Stimulated activated naive B cell treated with anti-CD40 and anti-IgM and Interleukin-4, amounts not matched to agents 10 μg/mL and 1 μg/mL and 100 μg/mL, for 72 hours (primary cell): ENCODE measurements at regions not wholly inside any gene's neighbourhood (a gene's known extent, or its start where the extent isn't known, plus 50 kb on each side); places are given as distances from the start of the nearest gene placed in this dataset.
"Not testable (repeated sequence)": the region's sequence is repeated elsewhere in the genome, so short reads cannot be mapped to it uniquely, and the experiment has no call there.

ENCODE experiments used
- ATAC-seq, 2 donors: fragments of 150-1000 bp; cut with Tn5 transposase; replicated peaks; 2 replicates each; pipeline ENCODE4 v1.10.0; 2021; ENCODE audit warnings: moderate library complexity in 1 of 2
- DNase-seq: peaks from one replicate; pipeline ENCODE4 v3.0.0; 2021
- H3K27ac Mint-ChIP-seq: one replicate; pipeline ENCODE4 v1.8.0; 2022; ENCODE audit warnings: mild to moderate bottlenecking, mixed read lengths
- H3K27me3 Mint-ChIP-seq, 2 donors: one replicate each; pipeline ENCODE4 v1.8.0; 2022; ENCODE audit warnings: mixed read lengths in 2 of 2
- H3K36me3 Mint-ChIP-seq, 2 donors: one replicate each; pipeline ENCODE4 v1.8.0; 2022; ENCODE audit warnings: mixed read lengths in 2 of 2, mild to moderate bottlenecking in 1 of 2
- H3K4me1 Mint-ChIP-seq, 2 donors: one replicate each; pipeline ENCODE4 v1.8.0; 2022; ENCODE audit warnings: mixed read lengths in 2 of 2, mild to moderate bottlenecking in 1 of 2
- H3K4me3 Mint-ChIP-seq, 2 donors: one replicate each; pipeline ENCODE4 v1.8.0; 2022; ENCODE audit warnings: mild to moderate bottlenecking in 2 of 2, mixed read lengths in 2 of 2, moderate library complexity in 1 of 2
- H3K9me3 Mint-ChIP-seq, 2 donors: one replicate each; pipeline ENCODE4 v1.8.0; 2022; ENCODE audit warnings: mixed read lengths in 2 of 2, mild to moderate bottlenecking in 1 of 2

DNA sequence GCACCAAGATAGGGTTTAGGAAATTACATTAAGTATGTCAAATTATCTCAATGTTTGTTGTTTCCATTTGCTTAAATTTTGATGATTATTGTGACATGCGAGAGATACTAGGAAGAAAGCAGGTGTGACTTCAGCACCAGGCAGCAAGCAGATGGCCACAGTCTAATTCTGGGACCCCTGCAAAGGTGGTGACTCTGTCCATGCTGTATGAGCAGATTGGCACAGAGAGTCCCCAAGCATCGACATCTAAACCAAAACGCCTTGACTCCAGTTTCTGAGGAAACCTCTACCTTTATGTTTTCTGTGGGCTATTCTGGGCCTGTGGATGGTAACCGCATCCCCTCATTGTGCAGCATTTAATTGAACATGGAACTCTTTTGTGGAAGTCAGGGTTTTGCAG is 670.1 kb upstream of the TMEM132C start:
- Mint-ChIP-seq H3K4me3 (no peak overlapping the region), H3K9me3 (peaks cover 3% of the 10 kb centered on the region in 2 donors), H3K4me1 (no peaks in the 10 kb centered on the region), H3K27ac (no peak overlapping the region), H3K36me3 (no peaks in the 10 kb centered on the region), H3K27me3 (no peaks in the 10 kb centered on the region)
- ATAC-seq = no peak
- no peak for DNase-seq

DNA sequence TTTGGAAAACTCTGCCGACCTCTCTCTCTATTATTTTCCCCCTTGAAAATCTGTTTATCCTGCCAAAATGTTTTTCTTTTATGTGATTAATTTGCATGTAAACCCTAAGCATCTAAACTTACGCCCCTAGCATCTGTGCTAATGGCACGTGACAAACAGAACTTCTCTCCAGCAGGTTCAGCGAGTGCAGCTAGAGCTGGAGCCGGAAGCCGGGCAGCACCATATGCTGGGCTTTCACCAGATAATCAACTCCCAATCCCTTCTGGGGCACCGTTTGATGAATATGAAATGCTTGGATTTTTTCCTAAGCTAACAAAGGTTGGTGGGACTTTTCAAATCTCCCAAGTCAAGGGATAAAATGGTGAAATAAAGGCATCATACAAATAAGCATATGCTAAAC is 667.5 kb upstream of the TMEM132C start:
- DNase-seq (no peak), ATAC-seq (no peak)
- Mint-ChIP-seq H3K36me3 (no peaks in the 10 kb centered on the region), H3K9me3 (peaks cover 1 to 3% of the 10 kb centered on the region in 2 donors), H3K27ac (no peak overlapping the region), H3K27me3 (no peaks in the 10 kb centered on the region), H3K4me3 (no peak overlapping the region), H3K4me1 (no peaks in the 10 kb centered on the region)

DNA sequence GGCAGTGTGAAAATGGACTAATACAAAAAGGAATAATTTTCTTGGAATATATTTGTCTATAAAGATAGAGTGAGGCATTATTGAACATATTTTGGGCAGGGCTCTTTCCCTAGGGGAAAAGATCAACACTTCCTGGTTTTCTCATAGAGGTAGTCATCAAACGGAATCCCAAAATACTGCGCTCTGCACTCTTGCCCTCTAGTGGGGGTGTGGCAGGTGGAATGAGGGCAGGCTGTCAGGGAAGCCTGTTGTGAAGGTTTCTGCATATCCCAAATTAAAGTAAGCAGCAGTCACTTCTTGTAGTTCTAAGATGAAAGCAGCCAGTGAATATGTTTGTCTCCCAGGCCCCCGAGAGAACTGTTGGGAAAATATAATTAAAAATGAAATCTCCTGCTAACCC is 666.8 kb upstream of the TMEM132C start:
- Mint-ChIP-seq H3K27ac (no peak overlapping the region), H3K36me3 (no peaks in the 10 kb centered on the region), H3K4me3 (no peak overlapping the region), H3K4me1 (no peaks in the 10 kb centered on the region), H3K9me3 (peaks cover 1 to 3% of the 10 kb centered on the region in 2 donors), H3K27me3 (no peaks in the 10 kb centered on the region)
- no peak for DNase-seq
- ATAC-seq = no peak

DNA sequence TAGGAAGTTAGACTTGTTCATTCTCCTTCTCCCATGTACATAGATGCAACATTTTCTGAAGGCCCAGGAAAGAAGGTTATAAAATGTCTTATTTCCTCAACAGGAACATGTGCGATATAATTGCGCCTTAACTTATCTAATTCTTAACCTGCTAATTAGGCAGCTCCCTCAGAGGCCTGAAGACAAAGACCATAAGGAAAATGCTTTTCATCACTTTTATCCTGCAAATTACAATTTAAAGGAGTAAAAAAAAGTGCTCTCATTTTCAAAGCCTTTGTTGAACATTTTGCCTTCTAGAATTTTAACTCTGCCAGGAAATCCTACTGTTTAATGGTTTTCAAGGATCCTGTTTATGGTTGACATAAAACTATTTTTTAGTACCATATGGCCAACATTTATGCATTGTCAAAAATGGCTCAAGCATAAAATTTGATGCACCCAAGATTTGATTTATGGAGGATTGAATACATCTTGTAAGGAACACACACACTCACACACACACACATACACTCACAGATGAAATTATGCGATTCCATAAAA is 660.4 kb upstream of the TMEM132C start:
- H3K27ac Mint-ChIP-seq = no peak overlapping the region
- H3K9me3 Mint-ChIP-seq = peaks cover 1 to 3% of the 10 kb centered on the region in 2 donors
- H3K4me1 Mint-ChIP-seq = no peaks in the 10 kb centered on the region
- ATAC-seq (no peak), DNase-seq (no peak)
- no peaks in the 10 kb centered on the region for H3K27me3 Mint-ChIP-seq
- no peaks in the 10 kb centered on the region for H3K36me3 Mint-ChIP-seq
- H3K4me3 Mint-ChIP-seq = no peak overlapping the region

DNA sequence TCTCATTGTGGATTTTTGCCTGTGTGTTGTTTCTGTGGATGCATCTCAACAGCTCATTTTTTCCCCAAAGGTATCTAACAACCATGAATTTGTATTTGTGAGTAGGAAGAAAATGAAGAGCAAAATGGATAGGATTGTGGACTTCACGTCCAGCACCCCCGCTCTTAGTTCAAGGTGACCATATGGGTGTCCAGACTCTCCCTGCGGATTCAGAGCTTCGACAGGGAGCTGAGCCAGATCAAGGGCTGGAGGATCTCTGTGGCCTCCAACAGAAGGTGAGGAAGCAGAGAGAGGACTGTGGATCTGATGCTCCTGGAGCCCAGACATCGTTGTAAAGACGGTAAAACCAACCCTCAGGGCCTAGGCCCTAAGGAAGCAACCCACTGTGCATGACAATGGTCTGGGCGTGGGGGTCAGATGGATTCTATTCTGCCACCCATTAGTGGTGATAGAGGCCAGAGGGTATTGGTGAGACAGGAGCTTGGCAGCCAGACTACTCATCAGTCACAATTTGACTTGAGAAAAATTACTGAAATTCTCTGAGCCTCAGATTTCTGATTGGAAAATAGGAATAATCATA is 659.7 kb upstream of the TMEM132C start:
- Mint-ChIP-seq H3K9me3 (peaks cover 0 to 3% of the 10 kb centered on the region in 2 donors), H3K4me3 (no peak overlapping the region), H3K27me3 (no peaks in the 10 kb centered on the region), H3K27ac (no peak overlapping the region), H3K36me3 (no peaks in the 10 kb centered on the region), H3K4me1 (no peaks in the 10 kb centered on the region)
- DNase-seq (no peak), ATAC-seq (no peak)

DNA sequence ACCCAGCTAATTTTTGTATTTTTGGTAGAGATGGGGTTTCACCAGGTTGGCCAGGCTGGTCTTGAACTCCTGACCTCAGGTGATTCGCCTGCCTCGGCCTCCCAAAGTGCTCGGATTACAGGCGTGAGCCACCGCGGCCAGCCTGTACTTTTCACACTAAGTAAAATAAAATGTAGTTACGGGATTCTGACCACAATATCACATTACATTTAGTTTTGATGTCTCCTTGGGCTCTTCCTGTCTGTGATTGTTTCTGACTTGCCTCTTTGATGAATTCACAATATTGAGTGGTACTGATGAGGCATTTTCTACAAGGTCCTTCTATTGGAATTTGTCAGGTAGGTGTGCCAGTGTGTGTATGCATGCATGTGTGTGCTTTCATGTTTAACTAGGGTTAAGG is 658.6 kb upstream of the TMEM132C start:
- not testable (repeated sequence) for ATAC-seq, H3K9me3 Mint-ChIP-seq, H3K27ac Mint-ChIP-seq

DNA sequence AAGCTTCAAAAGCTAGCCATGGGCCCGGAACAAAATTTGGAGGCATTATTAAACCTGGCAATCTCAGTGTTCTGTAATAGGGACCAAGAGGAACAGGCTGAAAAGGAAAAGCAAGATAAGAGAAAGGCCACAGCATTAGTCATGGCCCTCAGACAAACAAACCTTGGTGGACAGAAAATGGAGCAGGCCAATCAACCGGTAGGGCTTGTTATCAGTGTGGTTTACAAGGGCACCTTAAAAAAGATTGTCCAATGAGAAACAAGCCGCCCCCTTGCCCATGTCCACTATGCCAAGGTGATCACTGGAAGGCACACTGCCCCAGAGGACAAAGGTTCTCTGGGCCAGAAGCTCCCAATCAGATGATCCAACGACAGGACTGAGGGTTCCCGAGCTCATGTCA is 653.9 kb upstream of the TMEM132C start:
- Mint-ChIP-seq H3K4me1 (no peaks in the 10 kb centered on the region), H3K27me3 (no peaks in the 10 kb centered on the region), H3K36me3 (no peaks in the 10 kb centered on the region), H3K9me3 (peaks cover 5 to 6% of the 10 kb centered on the region in 2 donors), H3K4me3 (no peak overlapping the region), H3K27ac (no peak overlapping the region)
- ATAC-seq (no peak), DNase-seq (no peak)

More for the DNA sequence above, 658.6 kb upstream of the TMEM132C start:
- H3K27me3 Mint-ChIP-seq, H3K4me1 Mint-ChIP-seq, H3K36me3 Mint-ChIP-seq, DNase-seq, H3K4me3 Mint-ChIP-seq: not testable (repeated sequence)

DNA sequence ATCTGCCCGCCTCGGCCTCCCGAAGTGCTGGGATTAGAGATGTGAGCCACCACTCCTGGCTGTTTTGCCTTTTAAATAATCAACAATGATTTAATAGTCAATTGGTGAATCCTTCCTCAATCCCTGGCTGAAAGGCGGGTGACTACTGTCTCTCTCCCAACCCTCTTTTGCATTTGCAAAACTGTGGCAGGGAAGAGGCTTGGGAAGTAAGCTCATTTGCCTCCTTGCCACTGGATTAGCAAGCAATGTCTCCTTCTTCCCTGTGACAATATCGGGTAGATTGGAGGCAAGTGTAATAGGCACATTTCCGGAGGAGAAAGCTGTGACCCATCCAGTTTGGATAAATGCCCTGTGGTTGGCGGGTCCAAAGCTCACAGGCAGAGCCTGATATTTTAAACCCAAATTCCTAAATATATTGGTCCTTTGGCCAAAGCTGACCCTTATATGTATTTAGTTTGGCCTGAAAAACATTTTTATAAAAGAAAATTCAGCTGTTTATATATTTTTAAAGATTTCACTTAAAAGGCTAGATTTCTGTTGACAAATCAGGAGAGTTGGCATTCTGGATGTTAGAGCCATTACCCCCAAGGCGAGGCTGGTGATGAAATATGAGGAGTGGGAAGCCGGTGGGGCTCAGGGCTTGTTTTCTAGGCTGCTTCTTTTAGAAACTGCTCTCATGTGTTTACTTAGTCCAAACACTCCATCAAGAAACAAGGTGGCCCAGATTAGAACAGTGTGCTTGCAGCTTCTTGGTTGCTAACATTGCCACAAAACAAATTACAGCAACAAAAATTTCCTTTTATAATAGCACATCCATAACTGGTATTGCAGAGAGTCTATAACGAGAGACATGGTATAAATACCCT is 646.9 kb upstream of the TMEM132C start:
- no peak overlapping the region for H3K27ac Mint-ChIP-seq
- DNase-seq = no peak
- ATAC-seq = no peak
- no peaks in the 10 kb centered on the region for H3K4me1 Mint-ChIP-seq
- no peaks in the 10 kb centered on the region for H3K36me3 Mint-ChIP-seq
- H3K9me3 Mint-ChIP-seq = peaks cover 6 to 10% of the 10 kb centered on the region in 2 donors
- H3K27me3 Mint-ChIP-seq = no peaks in the 10 kb centered on the region
- no peak overlapping the region for H3K4me3 Mint-ChIP-seq

DNA sequence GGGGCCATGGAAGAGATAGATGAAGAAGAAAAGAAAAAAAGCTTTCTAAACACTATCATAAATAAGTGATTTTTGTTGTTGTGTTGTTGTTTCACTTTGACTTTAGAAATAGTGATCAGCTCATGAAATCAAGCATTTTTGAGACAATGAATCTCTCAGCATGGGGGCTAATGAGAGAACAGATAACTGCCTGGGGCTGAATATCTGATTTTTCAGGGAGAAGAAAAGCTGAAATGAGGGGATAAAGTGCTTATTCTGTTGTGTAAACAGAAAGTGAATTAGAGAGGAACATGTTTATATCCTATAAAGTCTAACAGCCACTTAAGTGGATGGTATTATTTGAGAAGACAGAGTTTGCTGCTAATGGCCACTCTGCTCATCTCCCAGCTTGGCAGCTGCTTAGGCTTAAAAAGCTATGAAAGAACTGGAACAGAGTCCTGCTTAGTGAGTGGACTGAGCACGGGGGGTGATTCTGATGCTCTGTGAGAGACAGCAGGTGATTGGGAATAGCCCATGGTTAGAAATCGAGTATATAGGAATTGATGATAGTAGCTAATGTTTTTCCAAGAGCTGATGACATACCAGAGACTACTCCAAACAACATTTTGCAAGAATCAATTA is 646.1 kb upstream of the TMEM132C start:
- ATAC-seq (no peak), DNase-seq (no peak)
- Mint-ChIP-seq H3K27ac (no peak overlapping the region), H3K4me1 (no peaks in the 10 kb centered on the region), H3K36me3 (no peaks in the 10 kb centered on the region), H3K9me3 (peaks cover 6 to 10% of the 10 kb centered on the region in 2 donors), H3K27me3 (no peaks in the 10 kb centered on the region), H3K4me3 (no peak overlapping the region)

DNA sequence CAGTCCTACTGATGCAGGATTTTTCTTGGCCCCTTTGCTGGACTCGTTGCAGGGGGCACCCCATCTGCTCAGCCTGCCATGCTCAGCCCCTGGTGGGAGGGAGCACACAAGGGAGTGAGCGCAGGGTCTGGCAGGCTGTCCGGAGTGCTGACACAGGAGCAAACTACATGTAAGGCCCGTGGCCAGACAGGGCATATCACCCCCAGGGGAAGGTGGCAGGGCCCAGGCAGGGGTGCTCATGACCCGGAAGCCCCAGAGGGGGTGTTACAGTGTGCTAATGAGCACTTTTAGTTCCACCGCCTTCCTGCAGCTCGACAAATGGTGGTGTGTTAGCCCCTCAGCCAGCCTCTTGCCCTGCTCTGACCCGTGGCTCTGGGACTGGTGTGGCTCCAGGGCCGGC is 645.6 kb upstream of the TMEM132C start:
- ATAC-seq = no peak
- Mint-ChIP-seq H3K4me1 (no peaks in the 10 kb centered on the region), H3K36me3 (no peaks in the 10 kb centered on the region), H3K9me3 (peaks cover 6 to 10% of the 10 kb centered on the region in 2 donors), H3K27ac (no peak overlapping the region), H3K27me3 (no peaks in the 10 kb centered on the region), H3K4me3 (no peak overlapping the region)
- no peak for DNase-seq

DNA sequence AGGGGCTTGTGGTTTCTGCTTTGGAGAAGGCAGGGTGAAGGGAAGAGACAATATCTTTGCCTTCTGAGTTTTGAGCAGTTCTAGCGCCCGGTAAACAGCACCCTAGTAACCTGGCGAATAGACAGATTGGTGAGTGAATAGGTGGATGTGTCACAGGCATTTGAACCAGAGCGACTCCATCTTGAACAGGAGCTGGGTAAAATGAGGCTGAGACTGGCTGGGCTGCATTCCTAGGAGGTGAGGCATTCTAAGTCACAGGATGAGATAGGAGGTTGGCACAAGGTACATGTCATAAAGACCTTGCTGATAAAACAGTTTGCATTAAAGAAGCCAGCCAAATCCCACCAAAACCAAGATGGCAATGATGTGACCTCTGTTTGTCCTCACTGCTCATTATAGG is 643.6 kb upstream of the TMEM132C start:
- Mint-ChIP-seq H3K36me3 (no peaks in the 10 kb centered on the region), H3K9me3 (peaks cover 0 to 4% of the 10 kb centered on the region in 2 donors), H3K4me1 (no peaks in the 10 kb centered on the region), H3K4me3 (no peak overlapping the region), H3K27me3 (no peaks in the 10 kb centered on the region), H3K27ac (no peak overlapping the region)
- no peak for DNase-seq
- no peak for ATAC-seq

DNA sequence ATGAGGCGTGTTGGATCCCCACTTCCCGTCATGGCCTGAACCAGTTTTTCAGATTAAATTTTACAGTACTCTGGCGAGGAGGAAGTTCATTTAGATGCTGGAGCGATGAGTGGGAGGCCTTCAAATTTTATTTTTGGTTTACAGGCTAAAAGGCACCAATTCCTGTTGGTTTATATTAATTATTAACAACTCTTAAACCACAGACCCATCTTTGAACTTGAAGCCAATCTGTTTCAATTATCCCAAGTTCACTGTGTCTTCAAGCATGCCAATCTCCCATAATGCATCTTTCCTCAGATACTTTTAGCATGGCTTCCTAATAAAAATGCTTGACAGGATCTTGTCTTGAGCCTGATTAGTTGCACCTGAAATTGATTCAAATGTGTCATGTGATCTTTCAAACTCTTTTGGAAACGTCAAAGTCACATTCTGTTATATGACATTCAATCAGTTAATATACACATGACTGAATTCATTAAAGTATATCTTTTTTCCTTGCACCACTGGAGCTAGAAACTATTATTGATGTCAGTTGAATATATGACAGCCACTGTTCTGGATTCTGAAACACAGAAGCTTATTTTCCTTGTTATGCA is 641.7 kb upstream of the TMEM132C start:
- ATAC-seq (no peak), DNase-seq (no peak)
- peaks cover 0 to 6% of the 10 kb centered on the region in 2 donors for H3K9me3 Mint-ChIP-seq
- no peak overlapping the region for H3K27ac Mint-ChIP-seq
- H3K4me1 Mint-ChIP-seq = no peaks in the 10 kb centered on the region
- H3K36me3 Mint-ChIP-seq = no peaks in the 10 kb centered on the region
- no peaks in the 10 kb centered on the region for H3K27me3 Mint-ChIP-seq
- no peak overlapping the region for H3K4me3 Mint-ChIP-seq

DNA sequence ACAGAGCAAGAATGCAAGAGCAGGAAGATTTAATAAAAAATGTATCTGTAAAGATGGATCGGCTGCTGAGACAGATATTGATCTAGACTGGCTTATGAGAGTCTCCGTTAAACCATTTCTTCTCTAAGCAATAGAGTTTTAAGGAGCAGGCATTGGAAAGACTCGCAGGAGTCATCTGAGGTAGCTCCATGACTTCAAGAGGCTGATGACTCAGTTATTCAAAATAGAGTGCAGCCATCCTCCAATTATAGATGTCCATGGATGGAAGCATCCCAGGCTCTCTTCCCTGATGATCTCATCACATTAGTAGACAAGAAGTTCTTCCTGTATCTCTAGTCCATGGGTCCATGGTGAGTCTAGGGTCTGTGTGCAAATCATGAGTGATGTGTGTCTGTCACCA is 638.3 kb upstream of the TMEM132C start:
- Mint-ChIP-seq H3K4me3 (no peak overlapping the region), H3K4me1 (no peaks in the 10 kb centered on the region), H3K27ac (no peak overlapping the region), H3K36me3 (no peaks in the 10 kb centered on the region), H3K27me3 (no peaks in the 10 kb centered on the region), H3K9me3 (peaks cover 0 to 4% of the 10 kb centered on the region in 2 donors)
- no peak for DNase-seq
- no peak for ATAC-seq

DNA sequence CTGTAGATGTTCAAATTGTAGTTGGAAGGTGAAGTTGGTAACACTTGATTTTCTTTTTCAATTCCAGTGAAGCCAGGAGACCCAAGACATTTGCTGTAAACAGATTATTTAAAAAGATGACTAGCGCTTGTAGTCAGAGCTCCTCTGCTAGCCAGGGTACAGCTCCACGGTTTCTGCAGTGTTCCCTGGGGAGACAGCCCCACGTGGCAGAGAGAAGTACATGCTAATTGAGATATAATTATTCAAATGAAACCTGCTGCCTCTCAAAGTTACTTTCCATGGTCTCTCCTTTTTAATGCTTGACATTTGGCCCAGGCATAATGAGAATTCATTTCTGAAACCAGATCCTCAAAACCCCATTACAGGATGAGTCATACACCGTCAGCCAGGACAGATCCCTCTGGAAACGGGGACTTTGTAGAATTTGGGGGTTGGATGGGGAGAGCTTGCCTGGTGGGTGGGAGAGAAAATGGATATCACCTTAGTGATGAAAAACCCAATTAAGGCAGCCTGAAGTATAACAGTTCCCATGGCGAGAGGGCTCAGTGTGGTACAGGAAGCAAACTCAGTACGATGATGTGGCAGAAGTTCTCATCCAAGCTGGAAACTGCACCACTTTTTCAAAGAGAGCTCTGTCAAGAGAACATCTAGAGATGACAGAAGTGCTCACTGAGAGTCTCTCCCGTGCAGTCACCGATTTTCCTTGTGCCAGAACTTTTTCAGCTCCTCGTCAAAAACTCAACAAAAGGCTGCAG is 637.7 kb upstream of the TMEM132C start:
- H3K9me3 Mint-ChIP-seq = peaks cover 0 to 4% of the 10 kb centered on the region in 2 donors
- DNase-seq = no peak
- H3K4me1 Mint-ChIP-seq = no peaks in the 10 kb centered on the region
- no peaks in the 10 kb centered on the region for H3K36me3 Mint-ChIP-seq
- ATAC-seq = no peak
- no peaks in the 10 kb centered on the region for H3K27me3 Mint-ChIP-seq
- no peak overlapping the region for H3K27ac Mint-ChIP-seq
- H3K4me3 Mint-ChIP-seq = no peak overlapping the region
